ENCODE measurements at regions not wholly inside any gene's neighbourhood (a gene's known extent, or its start where the extent isn't known, plus 50 kb on each side); places are given as distances from the start of the nearest gene placed in this dataset.

- TF ChIP-seq ZNF274 (IDR thresholded peaks at IDR 0.05; ENCODE audit: low read depth, low read length) (no peak), SUZ12 (IDR thresholded peaks at IDR 0.05; ENCODE audit: extremely low read depth, insufficient read depth, insufficient read length) (no peak), YY1 (IDR thresholded peaks at IDR 0.05; ENCODE audit: insufficient read depth, insufficient read length) (no peak)
These were observed 56.9 kb upstream of the LHX1 start for GRCh38 chr17:36880268-36880905.

Measured in NT2/D1 (cell line).